ENCODE measurements at regions not wholly inside any gene's neighbourhood (a gene's known extent, or its start where the extent isn't known, plus 50 kb on each side); places are given as distances from the start of the nearest gene placed in this dataset.

- no peak for TF ChIP-seq CTCF (conservative IDR thresholded peaks at IDR 0.05; ENCODE audit: low read length)
- no peak for TF ChIP-seq EZH2phosphoT487 (IDR thresholded peaks at IDR 0.05; ENCODE audit: borderline replicate concordance)
Measured at GRCh38 chr16:77600555-77600954, 121.8 kb upstream of the NUDT7 start.

Data from Loucy (cell line).